ENCODE measurements at regions not wholly inside any gene's neighbourhood (a gene's known extent, or its start where the extent isn't known, plus 50 kb on each side); places are given as distances from the start of the nearest gene placed in this dataset.

DNA sequence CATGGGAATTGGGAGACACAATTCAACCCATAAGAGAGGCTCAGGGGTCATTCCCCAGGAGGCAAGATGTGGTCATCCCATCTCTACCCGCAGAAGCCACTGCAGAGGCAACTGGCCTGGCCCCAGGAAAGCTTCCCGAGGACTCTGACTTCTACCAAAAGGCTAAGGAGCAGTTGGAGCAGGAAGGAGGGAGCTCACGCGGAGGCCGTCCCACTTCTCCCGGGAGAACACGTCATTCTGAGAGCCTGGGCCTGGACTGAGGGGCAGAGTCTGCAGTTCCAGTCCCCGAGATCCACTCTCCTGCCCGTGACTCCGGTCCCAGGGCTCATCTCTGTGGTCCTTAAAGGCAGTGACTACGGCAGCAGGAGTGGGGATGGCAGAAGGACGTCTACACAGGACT is 69.0 kb upstream of the TAF1B start:
- no peak overlapping the region for H3K27ac ChIP-seq
- DNase-seq, result no peak

DNA sequence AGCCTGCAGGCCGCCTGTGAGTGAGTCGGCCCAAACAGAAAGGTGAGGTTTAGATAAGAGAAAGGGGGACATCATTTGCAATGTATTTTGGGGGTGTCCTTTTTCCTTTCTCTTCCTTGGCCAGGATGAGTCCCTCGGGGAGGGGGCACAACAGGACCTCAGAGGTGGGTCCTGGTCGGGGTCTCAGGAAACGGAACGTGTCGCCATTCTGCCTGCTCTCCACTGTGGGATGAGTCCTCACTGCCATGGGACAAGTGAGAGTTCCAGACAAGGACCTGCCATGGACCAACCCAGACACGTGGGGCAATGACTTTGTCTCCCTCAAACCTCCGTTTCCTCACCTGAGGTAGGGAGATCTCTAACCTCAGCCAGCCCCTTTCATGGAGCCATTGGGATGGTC is 67.9 kb upstream of the TAF1B start:
- Histone ChIP-seq H3K36me3 (no peaks in the 10 kb centered on the region), H3K4me1 (peaks cover 0 to 2% (median 0%) of the 10 kb centered on the region in 4 donors), H3K4me3 (no peak overlapping the region), H3K9me3 (no peaks in the 10 kb centered on the region), H3K27ac (no peak overlapping the region), H3K27me3 (no peaks in the 10 kb centered on the region)
- DNase-seq, result no peak
- no peak for ATAC-seq
- 80% methylated on average over 1 of the region's 9 CpGs for WGBS (ENCODE audit: insufficient coverage, low coverage, low lambda C conversion rate, missing lambda C conversion rate)
- TF ChIP-seq, protein P1, sequence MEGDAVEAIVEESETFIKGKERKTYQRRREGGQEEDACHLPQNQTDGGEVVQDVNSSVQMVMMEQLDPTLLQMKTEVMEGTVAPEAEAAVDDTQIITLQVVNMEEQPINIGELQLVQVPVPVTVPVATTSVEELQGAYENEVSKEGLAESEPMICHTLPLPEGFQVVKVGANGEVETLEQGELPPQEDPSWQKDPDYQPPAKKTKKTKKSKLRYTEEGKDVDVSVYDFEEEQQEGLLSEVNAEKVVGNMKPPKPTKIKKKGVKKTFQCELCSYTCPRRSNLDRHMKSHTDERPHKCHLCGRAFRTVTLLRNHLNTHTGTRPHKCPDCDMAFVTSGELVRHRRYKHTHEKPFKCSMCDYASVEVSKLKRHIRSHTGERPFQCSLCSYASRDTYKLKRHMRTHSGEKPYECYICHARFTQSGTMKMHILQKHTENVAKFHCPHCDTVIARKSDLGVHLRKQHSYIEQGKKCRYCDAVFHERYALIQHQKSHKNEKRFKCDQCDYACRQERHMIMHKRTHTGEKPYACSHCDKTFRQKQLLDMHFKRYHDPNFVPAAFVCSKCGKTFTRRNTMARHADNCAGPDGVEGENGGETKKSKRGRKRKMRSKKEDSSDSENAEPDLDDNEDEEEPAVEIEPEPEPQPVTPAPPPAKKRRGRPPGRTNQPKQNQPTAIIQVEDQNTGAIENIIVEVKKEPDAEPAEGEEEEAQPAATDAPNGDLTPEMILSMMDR (IDR thresholded peaks at IDR 0.05), result no peak
- no peak for TF ChIP-seq POLR2A (IDR thresholded peaks at IDR 0.05)
- intact Hi-C loops (cut with DNase I), result no loop called here

More for the DNA sequence above, 69.0 kb upstream of the TAF1B start:
- no peaks in the 10 kb centered on the region for H3K36me3 ChIP-seq
- TF ChIP-seq, protein P1 (IDR thresholded peaks at IDR 0.05), result no peak
- H3K4me3 ChIP-seq, result no peak overlapping the region
- H3K27me3 ChIP-seq, result no peaks in the 10 kb centered on the region
- peaks cover 0 to 2% (median 0%) of the 10 kb centered on the region in 4 donors for H3K4me1 ChIP-seq
- intact Hi-C loops (cut with DNase I), result no loop called here
- ATAC-seq, result no peak
- no peaks in the 10 kb centered on the region for H3K9me3 ChIP-seq
- WGBS (ENCODE audit: insufficient coverage, low coverage, low lambda C conversion rate, missing lambda C conversion rate), result 100% methylated on average over 1 of the region's 12 CpGs

DNA sequence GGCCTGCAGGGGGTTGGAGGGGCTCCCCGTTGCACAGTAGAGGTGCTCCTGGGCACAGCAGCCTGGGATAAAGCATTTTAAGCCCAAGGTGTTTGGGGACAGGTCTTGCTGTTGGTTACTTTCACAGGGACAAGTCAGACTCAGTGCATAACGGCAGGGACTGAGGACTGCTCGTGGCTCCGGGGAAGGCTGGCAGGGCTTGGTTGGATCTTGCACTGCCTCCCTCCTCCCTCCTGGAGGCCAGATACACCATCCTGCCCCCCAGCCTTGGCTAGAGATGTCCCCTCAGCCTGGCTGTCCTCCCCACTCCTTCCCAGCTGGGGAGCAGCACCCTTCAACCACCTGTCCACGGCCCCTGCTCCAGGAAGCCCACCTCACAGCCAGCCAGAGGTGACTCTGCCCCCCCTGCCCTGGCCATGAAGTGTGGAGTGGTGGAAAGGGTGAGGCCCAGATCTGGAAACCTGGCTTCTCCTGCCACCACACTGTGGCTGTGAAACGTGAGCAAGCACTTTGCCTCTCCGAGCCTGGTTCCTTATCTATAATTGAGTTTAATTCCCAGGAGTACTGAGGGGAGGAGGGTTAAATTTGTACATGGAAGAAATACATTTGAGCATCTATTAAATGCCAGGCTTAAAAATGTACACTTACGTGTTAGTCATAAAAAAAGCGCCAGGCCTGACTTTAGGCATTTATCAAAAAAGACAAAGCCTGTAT is 67.1 kb upstream of the TAF1B start:
- Histone ChIP-seq H3K27me3 (no peaks in the 10 kb centered on the region), H3K4me1 (no peaks in the 10 kb centered on the region), H3K36me3 (no peaks in the 10 kb centered on the region), H3K27ac (no peak overlapping the region), H3K9me3 (no peaks in the 10 kb centered on the region), H3K4me3 (no peak overlapping the region)
- TF ChIP-seq, protein P1 (IDR thresholded peaks at IDR 0.05), result no peak
- TF ChIP-seq POLR2A (IDR thresholded peaks at IDR 0.05), result no peak
- ATAC-seq, result no peak
- 78% methylated on average over 5 of the region's 9 CpGs for WGBS (ENCODE audit: insufficient coverage, low coverage, low lambda C conversion rate, missing lambda C conversion rate)
- DNase-seq, result no peak
- intact Hi-C loops (cut with DNase I), result no loop called here

DNA sequence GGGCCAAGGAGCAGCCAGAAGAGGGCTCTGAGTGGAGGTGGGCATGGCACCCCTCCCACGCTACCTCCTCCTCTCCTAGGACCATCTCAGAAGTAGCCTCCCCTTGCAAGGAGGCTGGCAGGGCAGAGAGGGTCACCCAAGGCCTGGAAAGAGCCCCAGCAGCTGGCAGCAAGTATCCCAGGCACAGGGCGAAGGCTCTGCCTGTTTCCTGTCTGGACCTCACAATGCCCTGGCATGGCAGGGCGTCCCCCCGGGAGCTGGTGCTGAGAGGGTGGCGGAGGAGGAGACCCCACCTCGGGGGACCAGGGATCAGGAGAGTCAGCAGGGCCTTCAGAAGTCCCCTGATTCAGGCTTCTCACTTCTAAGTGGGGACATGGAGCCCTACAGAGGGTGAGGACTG is 66.2 kb upstream of the TAF1B start:
- Histone ChIP-seq H3K27me3 (no peaks in the 10 kb centered on the region), H3K4me3 (no peak overlapping the region), H3K36me3 (no peaks in the 10 kb centered on the region), H3K9me3 (no peaks in the 10 kb centered on the region), H3K27ac (no peak overlapping the region), H3K4me1 (no peaks in the 10 kb centered on the region)
- no peak for DNase-seq
- no peak for ATAC-seq
- WGBS (ENCODE audit: insufficient coverage, low coverage, low lambda C conversion rate, missing lambda C conversion rate), result 80% methylated on average over 3 of the region's 6 CpGs
- intact Hi-C loops (cut with DNase I), result no loop called here
- no peak for TF ChIP-seq POLR2A (IDR thresholded peaks at IDR 0.05)
- TF ChIP-seq, protein P1 (IDR thresholded peaks at IDR 0.05), result no peak

Measured in right lobe of liver (tissue), 6 donors.